IMR-90 (cell line): ENCODE measurements at regions not wholly inside any gene's neighbourhood (a gene's known extent, or its start where the extent isn't known, plus 50 kb on each side); places are given as distances from the start of the nearest gene placed in this dataset.
"Not testable (repeated sequence)": the region's sequence is repeated elsewhere in the genome, so short reads cannot be mapped to it uniquely, and the experiment has no call there.

Experiments
- ATAC-seq: fragments of 200-7000 bp; cut with Tn5 transposase; 2 replicates; pipeline ENCODE4 v1.9.1; 2020; ENCODE audit warnings: low read depth, mild to moderate bottlenecking, moderate library complexity
- BruUV-seq: library from RNA; stranded (reverse); fragments of 400-500 nt; replicated peaks from 2 replicates; lab custom pipeline; 2021; lab: Mats Ljungman, UMichigan
- CTCF ChIA-PET: fragments of 300-600 bp; formaldehyde crosslinking; extraction: SDS; loops from one replicate; lab custom pipeline; 2021; ENCODE audit warnings: antibody characterized with exemption; lab: Yijun Ruan, JAX
- POLR2A ChIA-PET: fragments of 300-600 bp; sonication (Branson Sonifier 250); formaldehyde crosslinking; loops from one replicate; lab custom pipeline; 2022; ENCODE audit warnings: antibody characterized with exemption; ENCODE audit not compliant: unreplicated experiment; lab: Charles Lee
- DNase-seq: peaks from one replicate; pipeline ENCODE4 v3.0.0; 2013
- H2AFZ ChIP-seq: replicated peaks from 2 replicates; pipeline ENCODE3; 2013; ENCODE audit warnings: low read length, mild to moderate bottlenecking; ENCODE audit not compliant: poor library complexity
- H2AK5ac ChIP-seq: 2 replicates; pipeline ENCODE4 v1.6.1; 2013; ENCODE audit warnings: low read depth, low read length, inconsistent platforms
- H2AK9ac ChIP-seq: replicated peaks from 2 replicates; pipeline ENCODE3; 2013; ENCODE audit warnings: mild to moderate bottlenecking, low read depth, low read length, moderate library complexity; ENCODE audit not compliant: poor library complexity
- H2BK120ac ChIP-seq: 2 replicates; pipeline ENCODE4 v1.6.1; 2013; ENCODE audit warnings: low read depth, low read length, inconsistent platforms
- H2BK15ac ChIP-seq: 3 replicates; pipeline ENCODE4 v1.6.1; 2013; ENCODE audit warnings: low read depth, low read length, inconsistent platforms
- H2BK20ac ChIP-seq: 2 replicates; pipeline ENCODE4 v1.6.1; 2013; ENCODE audit warnings: low read depth, mild to moderate bottlenecking, inconsistent platforms, low read length, moderate library complexity
- H2BK5ac ChIP-seq: 2 replicates; pipeline ENCODE4 v1.6.1; 2013; ENCODE audit warnings: mild to moderate bottlenecking, low read depth, low read length, inconsistent platforms; ENCODE audit not compliant: poor library complexity, severe bottlenecking
- H3K14ac ChIP-seq: replicated peaks from 2 replicates; pipeline ENCODE4 v1.6.1; 2013; ENCODE audit warnings: low read depth, low read length, inconsistent platforms
- H3K18ac ChIP-seq: 2 replicates; pipeline ENCODE4 v1.6.1; 2013; ENCODE audit warnings: low read depth, low read length, control low read depth
- H3K23ac ChIP-seq: 2 replicates; pipeline ENCODE4 v1.6.1; 2013; ENCODE audit warnings: low read depth, low read length, inconsistent platforms
- H3K27ac ChIP-seq: 2 replicates; pipeline ENCODE4 v1.5.1; 2013; ENCODE audit warnings: mild to moderate bottlenecking, control low read depth, low read length; ENCODE audit not compliant: insufficient read depth
- H3K27me3 ChIP-seq: 2 replicates; pipeline ENCODE4 v1.6.1; 2013; ENCODE audit warnings: low read length; ENCODE audit not compliant: control insufficient read depth, insufficient read depth
- H3K36me3 ChIP-seq: 2 replicates; pipeline ENCODE4 v1.6.1; 2013; ENCODE audit warnings: low read length, mixed read lengths; ENCODE audit not compliant: control insufficient read depth, insufficient read depth
- H3K4ac ChIP-seq: 2 replicates; pipeline ENCODE4 v1.6.1; 2013; ENCODE audit warnings: low read depth, low read length, inconsistent platforms
- H3K4me1 ChIP-seq: 2 replicates; pipeline ENCODE4 v1.6.1; 2013; ENCODE audit warnings: low read length, mixed read lengths; ENCODE audit not compliant: control insufficient read depth, insufficient read depth
- H3K4me2 ChIP-seq: 2 replicates; pipeline ENCODE4 v1.6.1; 2013; ENCODE audit warnings: low read depth, mild to moderate bottlenecking, control low read depth, low read length, moderate library complexity
- H3K4me3 ChIP-seq: 2 replicates; pipeline ENCODE4 v1.5.1; 2013; ENCODE audit warnings: low read depth, mild to moderate bottlenecking, control low read depth, low read length, moderate library complexity; ENCODE audit not compliant: insufficient read depth
- H3K56ac ChIP-seq: 2 replicates; pipeline ENCODE4 v1.6.1; 2013; ENCODE audit warnings: low read length, inconsistent platforms; ENCODE audit not compliant: insufficient read depth; ENCODE audit errors: extremely low read depth
- H3K79me1 ChIP-seq, 2 experiments: 2 replicates each; pipeline ENCODE4 v1.6.1; 2013; ENCODE audit warnings: low read length in 2 of 2, inconsistent platforms in 1 of 2, low read depth in 1 of 2
- H3K9ac ChIP-seq: 2 replicates; pipeline ENCODE4 v1.6.1; 2013; ENCODE audit warnings: low read depth, low read length, control low read depth
- H3K9me1 ChIP-seq: 2 replicates; pipeline ENCODE4 v1.6.1; 2013; ENCODE audit warnings: low read length, inconsistent platforms; ENCODE audit not compliant: insufficient read depth
- H3K9me3 ChIP-seq: 2 replicates; pipeline ENCODE4 v1.6.1; 2013; ENCODE audit warnings: low read length; ENCODE audit not compliant: control insufficient read depth, insufficient read depth
- H4K20me1 ChIP-seq: 2 replicates; pipeline ENCODE4 v1.6.1; 2013; ENCODE audit warnings: low read length, inconsistent platforms; ENCODE audit not compliant: insufficient read depth
- H4K5ac ChIP-seq: 2 replicates; pipeline ENCODE4 v1.6.1; 2013; ENCODE audit warnings: mild to moderate bottlenecking, low read depth, low read length, control low read depth
- H4K8ac ChIP-seq, 2 experiments: 2 replicates each; pipeline ENCODE4 v1.6.1; 2013; ENCODE audit warnings: low read depth in 2 of 2, low read length in 2 of 2, control low read depth in 1 of 2, inconsistent platforms in 1 of 2
- H4K91ac ChIP-seq: 2 replicates; pipeline ENCODE4 v1.6.1; 2013; ENCODE audit warnings: low read depth, low read length, inconsistent platforms; ENCODE audit not compliant: insufficient read depth
- WGBS, 2 experiments: methylation state at CpG; one replicate each; pipeline versions ENCODE4 v1.1.5 to v1.1.7; 2013; ENCODE audit warnings: missing lambda C conversion rate in 2 of 2; ENCODE audit not compliant: insufficient read length in 1 of 2; ENCODE audit errors: extremely low coverage in 2 of 2; 5-methylcytosine and 5-hydroxymethylcytosine counted together
- dilution Hi-C: fragments of 300-500 bp; cut with HindIII; formaldehyde crosslinking; loops from one replicate; pipeline ENCODE4 v1.14.3; 2018; ENCODE audit warnings: low sequenced_read_pairs; ENCODE audit not compliant: unreplicated experiment
- in situ Hi-C: fragments of 300-500 bp; cut with MboI; formaldehyde crosslinking; loops from 3 replicates; pipeline ENCODE4 v1.14.3; 2019; ENCODE audit warnings: low sequenced_read_pairs, inconsistent platforms, mixed read lengths
- intact Hi-C: fragments of 100-400 bp; cut with micrococcal nuclease; formaldehyde crosslinking; loops from 2 replicates; pipeline ENCODE4 v1.10.0; 2022

- H3K4me3 ChIP-seq, intact Hi-C loops, H2AFZ ChIP-seq, H3K27me3 ChIP-seq, H3K18ac ChIP-seq, H3K14ac ChIP-seq, BruUV-seq, H3K4me2 ChIP-seq, H3K9me1 ChIP-seq, H4K91ac ChIP-seq, H4K5ac ChIP-seq, dilution Hi-C loops, CTCF ChIA-PET, H3K9me3 ChIP-seq, H2BK20ac ChIP-seq, H3K56ac ChIP-seq, H3K4ac ChIP-seq, H3K9ac ChIP-seq, ATAC-seq, H3K27ac ChIP-seq, H2AK5ac ChIP-seq, H4K8ac ChIP-seq, H3K79me1 ChIP-seq, POLR2A ChIA-PET, in situ Hi-C loops, H3K23ac ChIP-seq, DNase-seq, H3K4me1 ChIP-seq, H3K36me3 ChIP-seq, H2BK120ac ChIP-seq, H2BK15ac ChIP-seq, H4K20me1 ChIP-seq, H2AK9ac ChIP-seq, H2BK5ac ChIP-seq: not testable (repeated sequence)
- WGBS, 2 experiments: no CpG with 5 or more reads among the region's 9 CpGs
Observed at GRCh38 chr11:38821786-38822185, 2223.8 kb upstream of the RAG2 start.
